ENCODE measurements at regions not wholly inside any gene's neighbourhood (a gene's known extent, or its start where the extent isn't known, plus 50 kb on each side); places are given as distances from the start of the nearest gene placed in this dataset.

DNA sequence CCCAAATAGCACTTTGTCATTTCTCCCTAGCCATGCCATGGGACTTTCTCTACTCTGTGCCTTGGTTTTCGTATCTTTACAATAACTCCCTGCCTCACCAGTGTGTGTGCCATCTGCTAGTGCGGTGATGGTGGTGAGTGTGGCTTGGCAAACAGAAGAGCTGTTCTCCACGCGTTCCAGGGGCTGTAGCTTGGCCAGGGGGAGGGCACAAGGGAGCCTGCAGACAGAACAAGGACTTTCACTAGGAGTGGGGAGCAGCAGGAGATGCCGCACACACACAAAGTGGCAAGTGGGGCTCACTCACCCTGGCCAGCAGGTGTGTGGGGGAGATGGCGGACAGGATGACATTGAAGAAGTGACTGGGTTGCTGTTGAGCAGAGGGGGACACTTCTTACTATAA, 196.9 kb downstream of the HAUS1 start:
- peaks cover 7% of the 10 kb centered on the region for H3K4me1 Mint-ChIP-seq (ENCODE audit: low read depth)
- DNase-seq = no peak
- H3K9me3 Mint-ChIP-seq = no peaks in the 10 kb centered on the region
- H3K4me3 Mint-ChIP-seq = no peak overlapping the region
- no peaks in the 10 kb centered on the region for H3K36me3 Mint-ChIP-seq (ENCODE audit: low read depth)
- no peak overlapping the region for H3K27ac Mint-ChIP-seq
- peaks cover 18% of the 10 kb centered on the region for H3K27me3 Mint-ChIP-seq

DNA sequence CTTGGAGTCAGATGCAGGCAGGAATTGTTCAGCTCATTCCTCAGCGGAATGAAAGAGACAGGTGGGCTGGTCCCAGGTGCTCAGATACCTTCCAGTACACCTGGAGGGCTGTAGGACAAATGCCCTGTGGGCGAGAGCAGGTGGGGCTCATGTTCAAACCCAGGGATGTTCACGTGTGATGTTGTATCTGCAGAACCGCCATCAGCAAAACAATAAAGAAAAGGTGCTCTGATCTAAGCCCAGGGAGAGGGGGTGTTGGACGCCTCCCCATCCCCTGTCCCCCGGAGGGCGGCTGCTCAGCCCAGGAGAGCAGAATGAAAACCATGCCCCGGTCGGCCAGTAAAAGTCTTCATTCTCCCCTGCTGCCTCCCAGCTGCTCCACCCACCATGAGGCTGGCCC, 197.4 kb downstream of the HAUS1 start:
- H3K27ac Mint-ChIP-seq = no peak overlapping the region
- peaks cover 7% of the 10 kb centered on the region for H3K4me1 Mint-ChIP-seq (ENCODE audit: low read depth)
- no peak overlapping the region for H3K4me3 Mint-ChIP-seq
- peaks cover 18% of the 10 kb centered on the region for H3K27me3 Mint-ChIP-seq
- peak; percentile 19 for DNase-seq
- no peaks in the 10 kb centered on the region for H3K36me3 Mint-ChIP-seq (ENCODE audit: low read depth)
- peaks cover 3% of the 10 kb centered on the region for H3K9me3 Mint-ChIP-seq

DNA sequence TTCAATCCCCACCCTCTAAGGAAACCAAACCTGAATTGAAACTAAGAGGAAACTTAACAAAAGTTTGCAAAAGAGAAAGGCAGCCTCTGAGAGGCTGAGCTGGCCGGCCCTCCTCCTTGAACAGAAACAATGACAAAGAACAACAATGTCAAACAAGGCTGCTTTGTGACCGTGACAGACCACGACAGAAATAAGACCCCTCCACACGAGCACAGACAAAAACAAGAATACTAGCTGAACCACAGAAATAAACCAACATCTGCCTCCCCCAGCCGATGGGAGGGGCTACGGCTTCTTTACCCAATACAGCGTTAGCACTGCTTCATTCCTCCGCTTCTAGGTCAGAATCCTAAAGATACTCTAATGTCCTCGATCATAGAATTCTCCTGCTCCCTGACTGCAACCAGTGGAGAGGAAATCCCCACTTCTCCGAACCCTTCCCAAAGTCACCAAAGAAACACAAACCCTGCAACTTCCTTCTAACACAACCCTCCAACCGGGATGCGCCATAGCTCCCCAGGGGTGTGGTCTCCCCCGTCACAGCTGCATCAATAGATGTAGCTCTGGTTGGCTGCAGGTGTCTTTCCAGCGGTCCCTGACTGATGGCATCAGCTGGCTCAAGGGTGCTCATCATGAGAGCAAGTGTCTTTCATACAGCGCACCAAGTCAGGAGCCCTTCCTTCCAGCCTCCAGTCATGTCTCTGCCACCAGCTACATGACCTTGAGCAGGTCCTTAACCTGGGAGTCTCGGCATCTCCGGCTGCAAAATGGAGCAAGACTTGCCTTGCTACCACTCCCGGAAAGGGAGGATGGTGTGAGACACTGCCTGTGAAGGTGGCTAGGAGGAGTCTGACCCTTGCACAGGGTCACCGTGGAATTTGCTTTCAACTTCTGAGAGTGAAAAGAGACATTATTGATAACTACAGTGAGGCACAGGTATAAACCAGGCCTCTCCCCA, 198.6 kb downstream of the HAUS1 start:
- Mint-ChIP-seq H3K36me3 (ENCODE audit: low read depth) (no peaks in the 10 kb centered on the region), H3K4me1 (ENCODE audit: low read depth) (peaks cover 6% of the 10 kb centered on the region), H3K9me3 (peaks cover 3% of the 10 kb centered on the region), H3K27me3 (peaks cover 18% of the 10 kb centered on the region), H3K4me3 (peak overlapping the region; percentile 34), H3K27ac (no peak overlapping the region)
- DNase-seq = no peak

DNA sequence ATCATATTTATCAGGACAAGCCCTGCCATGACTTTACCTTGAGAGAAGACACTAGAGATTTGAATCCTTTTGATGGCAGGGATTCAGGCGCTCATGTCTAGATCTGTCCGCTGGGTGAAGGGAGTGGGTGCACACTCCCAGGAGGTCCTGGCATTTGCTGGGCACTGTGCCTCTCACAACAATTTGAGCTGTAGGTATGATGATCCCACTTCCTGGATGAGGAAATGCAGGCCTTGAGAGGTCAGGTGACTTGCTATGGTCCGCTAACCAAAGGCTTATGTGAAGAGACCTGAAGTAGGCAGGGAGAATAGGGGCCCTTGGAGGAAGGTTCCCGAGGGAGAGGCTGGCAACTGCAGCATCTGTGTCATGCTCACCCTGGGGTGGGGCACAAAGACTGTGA, 206.1 kb downstream of the HAUS1 start:
- no peak for DNase-seq
- Mint-ChIP-seq H3K36me3 (ENCODE audit: low read depth) (no peaks in the 10 kb centered on the region), H3K27me3 (no peaks in the 10 kb centered on the region), H3K4me3 (no peak overlapping the region), H3K4me1 (ENCODE audit: low read depth) (no peaks in the 10 kb centered on the region), H3K27ac (no peak overlapping the region), H3K9me3 (peaks cover 3% of the 10 kb centered on the region)

DNA sequence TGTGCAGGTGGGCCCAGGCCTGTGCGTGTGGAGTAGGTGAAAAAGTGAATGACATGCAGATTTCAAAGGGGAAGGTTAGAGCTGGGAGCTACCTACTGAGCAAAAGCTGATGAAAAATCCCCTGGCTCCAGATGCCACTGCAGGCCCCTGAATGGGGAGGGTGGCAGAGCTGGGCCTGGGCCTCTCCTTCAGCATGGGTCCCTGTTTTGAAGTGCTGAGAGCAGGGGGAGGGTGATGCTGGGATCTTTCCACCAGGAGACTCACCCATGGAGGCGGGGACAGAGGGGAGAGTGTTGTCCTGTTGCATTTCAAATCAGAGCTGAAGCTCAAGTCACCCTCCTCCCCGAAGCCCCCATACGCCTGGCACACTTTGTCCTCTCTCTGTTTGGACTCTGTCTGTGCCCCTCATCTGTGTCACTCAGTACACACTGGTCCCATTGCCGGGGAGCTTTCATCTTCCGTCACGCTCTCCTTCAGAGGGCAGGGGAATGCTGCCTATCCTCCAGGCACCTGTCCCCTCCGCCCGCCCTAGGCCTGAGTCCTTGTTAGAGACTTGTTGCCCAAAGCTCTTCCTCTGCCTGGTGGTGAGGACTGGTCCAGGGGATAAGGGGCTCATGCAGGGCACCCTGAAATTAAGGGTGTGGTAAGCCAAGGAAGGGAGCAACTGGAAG, 206.6 kb downstream of the HAUS1 start:
- no peak overlapping the region for H3K4me3 Mint-ChIP-seq
- H3K27me3 Mint-ChIP-seq = no peaks in the 10 kb centered on the region
- H3K36me3 Mint-ChIP-seq (ENCODE audit: low read depth) = no peaks in the 10 kb centered on the region
- no peak overlapping the region for H3K27ac Mint-ChIP-seq
- H3K9me3 Mint-ChIP-seq = peaks cover 3% of the 10 kb centered on the region
- DNase-seq = no peak
- H3K4me1 Mint-ChIP-seq (ENCODE audit: low read depth) = no peaks in the 10 kb centered on the region

DNA sequence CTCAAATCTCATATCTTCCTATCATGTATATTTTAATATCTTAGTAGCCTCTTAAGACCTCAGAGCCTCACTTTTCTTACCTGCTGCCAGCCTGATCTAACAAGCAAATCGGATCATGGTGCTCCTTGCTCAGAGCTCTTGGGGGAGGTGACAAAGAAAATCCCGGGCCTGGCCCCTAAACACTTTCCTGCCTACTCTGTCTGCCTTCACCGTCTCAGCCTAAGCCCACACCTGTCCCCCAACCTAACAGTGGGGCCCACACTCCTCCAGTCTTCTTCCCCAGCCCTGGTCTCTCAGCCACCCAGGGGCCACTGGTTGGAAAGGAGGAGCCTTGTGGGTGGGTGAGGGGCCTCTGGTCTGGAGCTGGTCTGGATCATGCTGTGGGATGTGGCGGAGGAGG, 207.3 kb downstream of the HAUS1 start:
- Mint-ChIP-seq H3K4me1 (ENCODE audit: low read depth) (no peaks in the 10 kb centered on the region), H3K27ac (no peak overlapping the region)

DNA sequence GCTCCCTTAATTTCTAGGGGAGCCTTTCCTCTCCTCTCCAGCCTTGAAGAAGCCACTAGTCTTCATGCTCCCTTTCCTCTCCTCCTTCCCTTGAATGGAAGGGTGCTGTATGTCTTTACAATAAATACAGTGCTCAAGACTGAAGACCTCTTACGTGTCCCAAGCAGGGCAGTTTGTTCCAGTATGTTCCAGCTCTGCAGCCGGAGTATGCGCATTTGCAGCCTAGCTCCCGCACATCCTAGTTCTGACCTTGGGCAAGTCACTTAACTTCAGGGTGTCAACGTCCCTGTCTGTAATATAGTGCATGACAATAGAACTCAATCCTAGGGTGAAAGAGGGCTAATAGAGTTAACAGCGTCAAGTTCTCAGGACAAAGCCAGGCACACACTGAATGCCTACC, 208.0 kb downstream of the HAUS1 start:
- H3K4me3 Mint-ChIP-seq = no peak overlapping the region
- no peaks in the 10 kb centered on the region for H3K9me3 Mint-ChIP-seq
- H3K27ac Mint-ChIP-seq = no peak overlapping the region
- no peaks in the 10 kb centered on the region for H3K36me3 Mint-ChIP-seq (ENCODE audit: low read depth)
- no peaks in the 10 kb centered on the region for H3K4me1 Mint-ChIP-seq (ENCODE audit: low read depth)
- no peaks in the 10 kb centered on the region for H3K27me3 Mint-ChIP-seq
- no peak for DNase-seq

More for the DNA sequence above, 207.3 kb downstream of the HAUS1 start:
- Mint-ChIP-seq H3K27me3 (no peaks in the 10 kb centered on the region), H3K36me3 (ENCODE audit: low read depth) (no peaks in the 10 kb centered on the region), H3K4me3 (no peak overlapping the region), H3K9me3 (no peaks in the 10 kb centered on the region)
- DNase-seq = no peak

DNA sequence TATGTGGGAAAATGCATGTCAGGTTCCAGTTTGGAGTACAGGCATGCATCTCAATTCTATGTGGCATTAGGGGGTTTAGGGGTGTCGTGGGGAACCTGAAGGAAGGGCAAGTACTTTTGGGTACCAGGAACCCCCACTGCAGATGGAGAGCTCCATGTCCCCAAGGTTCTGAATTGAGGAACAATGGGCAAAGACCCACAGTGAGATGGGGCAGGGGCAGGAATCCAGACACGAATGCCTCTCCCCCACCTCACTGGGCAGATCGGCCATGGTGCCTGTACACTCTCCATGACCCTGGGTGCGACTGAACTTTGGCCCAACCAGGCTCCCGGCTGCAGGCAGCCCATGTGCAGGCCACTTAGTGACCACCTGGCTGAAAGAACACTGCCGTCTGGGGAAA, 209.3 kb downstream of the HAUS1 start:
- H3K4me1 Mint-ChIP-seq (ENCODE audit: low read depth) = no peaks in the 10 kb centered on the region
- H3K27ac Mint-ChIP-seq = no peak overlapping the region
- no peaks in the 10 kb centered on the region for H3K9me3 Mint-ChIP-seq
- no peak for DNase-seq
- H3K27me3 Mint-ChIP-seq = no peaks in the 10 kb centered on the region
- H3K4me3 Mint-ChIP-seq = no peak overlapping the region
- H3K36me3 Mint-ChIP-seq (ENCODE audit: low read depth) = no peaks in the 10 kb centered on the region

DNA sequence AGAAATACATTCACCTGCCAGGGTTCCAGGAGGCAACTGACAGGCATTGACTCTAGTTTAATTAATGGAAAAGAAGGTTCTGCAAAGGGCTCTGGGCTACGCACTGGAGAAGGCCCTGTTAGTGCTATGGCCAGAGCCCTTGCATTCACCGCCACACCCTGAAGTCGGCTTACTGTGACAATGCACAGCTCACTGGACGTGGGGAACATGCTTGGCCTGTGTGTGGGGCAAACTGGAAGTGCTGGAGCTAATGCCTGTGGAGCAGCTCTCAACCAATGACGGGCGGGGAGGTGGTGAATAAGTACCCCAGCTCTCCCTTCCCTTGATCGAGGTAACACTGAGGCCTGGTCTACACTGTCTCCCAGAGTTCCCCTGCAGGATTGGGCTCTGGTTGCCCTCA, 209.8 kb downstream of the HAUS1 start:
- no peaks in the 10 kb centered on the region for H3K4me1 Mint-ChIP-seq (ENCODE audit: low read depth)
- no peaks in the 10 kb centered on the region for H3K9me3 Mint-ChIP-seq
- no peaks in the 10 kb centered on the region for H3K27me3 Mint-ChIP-seq
- H3K27ac Mint-ChIP-seq = no peak overlapping the region
- DNase-seq = no peak
- no peaks in the 10 kb centered on the region for H3K36me3 Mint-ChIP-seq (ENCODE audit: low read depth)
- H3K4me3 Mint-ChIP-seq = no peak overlapping the region

DNA sequence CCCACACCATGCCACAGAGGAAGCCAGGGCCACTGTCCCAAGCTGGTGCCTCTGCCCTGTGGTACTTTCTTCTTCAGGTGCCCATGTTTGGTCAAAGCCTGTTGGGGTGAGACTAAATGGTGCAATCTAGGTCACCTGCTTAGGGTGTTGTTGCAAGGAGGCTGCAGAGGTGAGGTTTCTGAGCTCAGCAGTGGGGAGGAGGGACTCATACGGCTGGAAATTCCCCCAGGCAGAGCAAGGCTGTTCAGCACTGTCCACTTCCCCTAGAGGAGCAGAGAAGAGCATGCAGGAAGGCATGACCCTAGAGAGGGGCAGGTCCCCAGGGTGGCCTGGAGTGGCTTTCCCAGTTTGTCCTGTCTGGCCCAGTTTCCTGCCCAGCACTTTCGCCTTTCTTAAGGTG, 211.0 kb downstream of the HAUS1 start:
- H3K4me3 Mint-ChIP-seq = no peak overlapping the region
- H3K27ac Mint-ChIP-seq = no peak overlapping the region
- no peaks in the 10 kb centered on the region for H3K36me3 Mint-ChIP-seq (ENCODE audit: low read depth)
- H3K27me3 Mint-ChIP-seq = no peaks in the 10 kb centered on the region
- no peak for DNase-seq
- H3K4me1 Mint-ChIP-seq (ENCODE audit: low read depth) = no peaks in the 10 kb centered on the region
- no peaks in the 10 kb centered on the region for H3K9me3 Mint-ChIP-seq

DNA sequence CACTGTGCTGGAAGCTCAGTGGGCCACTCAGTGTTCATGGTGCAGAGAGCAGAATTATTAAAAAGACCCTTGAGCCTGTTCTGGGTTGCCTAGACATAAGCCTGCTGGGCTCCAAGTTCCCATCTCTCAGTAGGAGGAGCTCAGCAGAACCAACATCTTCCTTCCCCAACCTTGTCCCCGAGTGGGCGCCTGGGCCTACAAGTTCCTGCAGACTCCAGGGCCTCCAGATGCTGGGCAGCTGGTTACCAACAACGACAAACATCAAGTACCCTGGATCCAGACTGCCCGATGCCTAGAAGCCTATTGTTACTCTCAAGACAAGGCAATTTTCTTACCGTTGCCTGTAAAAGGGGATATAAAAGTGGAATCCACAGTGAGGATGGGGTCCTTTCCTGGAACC, 214.2 kb downstream of the HAUS1 start:
- Mint-ChIP-seq H3K36me3 (ENCODE audit: low read depth) (no peaks in the 10 kb centered on the region), H3K4me3 (no peak overlapping the region), H3K27me3 (no peaks in the 10 kb centered on the region), H3K4me1 (ENCODE audit: low read depth) (no peaks in the 10 kb centered on the region), H3K27ac (no peak overlapping the region), H3K9me3 (no peaks in the 10 kb centered on the region)
- no peak for DNase-seq

DNA sequence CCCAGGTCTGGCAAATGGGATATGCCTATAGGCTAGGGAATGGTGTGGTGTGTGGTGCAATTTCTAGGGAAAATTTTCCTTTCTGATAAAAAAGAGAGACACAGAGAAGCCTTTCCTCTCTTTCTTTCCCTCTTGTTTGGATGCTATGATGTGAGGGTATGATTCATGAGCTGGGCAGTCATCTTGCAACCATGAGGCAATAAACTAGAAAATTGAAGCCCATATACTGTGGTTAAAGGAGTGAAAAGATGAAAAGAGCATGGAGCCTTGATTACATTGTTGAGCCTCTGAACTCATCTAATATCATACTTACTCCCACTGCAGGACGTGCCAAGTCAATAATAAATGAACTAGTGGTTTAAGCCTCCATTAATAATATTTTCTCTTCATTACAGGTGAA, 215.6 kb downstream of the HAUS1 start:
- DNase-seq = no peak

DNA sequence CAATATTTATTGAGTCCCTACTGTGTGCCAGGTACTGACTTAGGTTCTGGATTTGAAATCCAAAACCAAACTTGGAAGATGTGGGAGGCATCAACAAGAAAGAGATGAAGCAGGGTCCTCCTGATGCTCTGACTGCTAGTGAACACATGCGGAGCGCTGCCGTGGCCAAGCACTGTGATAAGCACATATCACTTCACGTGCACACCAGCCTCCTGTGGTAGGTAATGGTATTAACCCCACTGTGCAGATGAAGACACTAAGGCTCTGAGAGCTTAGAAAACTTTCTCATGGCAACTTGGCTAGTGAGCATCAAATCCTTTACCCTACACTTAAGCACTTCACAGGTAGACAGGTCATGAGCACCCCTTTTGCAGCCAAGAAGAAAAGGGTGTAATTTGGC, 216.1 kb downstream of the HAUS1 start:
- Mint-ChIP-seq H3K4me1 (ENCODE audit: low read depth) (peaks cover 4% of the 10 kb centered on the region), H3K4me3 (no peak overlapping the region), H3K9me3 (no peaks in the 10 kb centered on the region), H3K27ac (no peak overlapping the region), H3K36me3 (ENCODE audit: low read depth) (no peaks in the 10 kb centered on the region), H3K27me3 (no peaks in the 10 kb centered on the region)
- DNase-seq = no peak

More for the DNA sequence above, 215.6 kb downstream of the HAUS1 start:
- Mint-ChIP-seq H3K27ac (no peak overlapping the region), H3K27me3 (no peaks in the 10 kb centered on the region), H3K4me1 (ENCODE audit: low read depth) (peaks cover 4% of the 10 kb centered on the region), H3K36me3 (ENCODE audit: low read depth) (no peaks in the 10 kb centered on the region), H3K9me3 (no peaks in the 10 kb centered on the region), H3K4me3 (no peak overlapping the region)

DNA sequence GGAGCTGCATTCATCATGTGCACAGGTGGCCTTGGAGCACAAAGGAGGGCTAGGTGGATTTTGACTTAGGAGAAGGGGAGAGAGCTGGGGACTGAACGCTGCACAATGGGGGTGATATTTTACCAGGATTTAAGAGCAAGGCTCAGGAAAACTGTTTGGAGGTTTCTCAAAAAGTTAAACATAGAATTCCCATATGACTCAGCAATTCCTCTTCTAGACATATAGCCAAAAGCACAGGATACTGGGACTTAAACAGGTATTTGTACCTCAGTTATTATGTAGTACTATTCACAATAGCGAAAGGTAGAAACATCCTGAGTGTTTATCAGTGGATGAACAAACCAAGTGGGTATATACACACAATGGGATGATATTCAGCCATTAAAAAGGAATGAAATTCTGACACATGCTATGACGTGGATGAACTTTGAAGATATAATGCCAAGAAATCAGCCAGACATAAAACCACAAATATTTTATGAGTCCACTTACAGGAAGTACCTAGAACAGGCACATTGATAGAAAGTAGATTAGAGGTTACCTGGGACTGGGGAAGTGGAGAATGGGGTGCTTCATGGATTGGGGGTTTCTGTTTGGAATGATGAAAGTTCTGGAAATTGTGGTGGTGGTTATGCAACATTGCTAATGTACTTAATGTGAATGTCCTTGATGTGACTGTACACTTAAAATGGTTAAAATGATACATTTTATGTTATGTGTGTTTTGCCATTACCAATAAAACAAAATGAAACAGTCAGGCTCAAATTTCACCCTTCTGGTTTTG, 216.9 kb downstream of the HAUS1 start:
- no peak for DNase-seq
- H3K27ac Mint-ChIP-seq = no peak overlapping the region
- no peaks in the 10 kb centered on the region for H3K36me3 Mint-ChIP-seq (ENCODE audit: low read depth)
- H3K4me1 Mint-ChIP-seq (ENCODE audit: low read depth) = peaks cover 4% of the 10 kb centered on the region
- no peaks in the 10 kb centered on the region for H3K27me3 Mint-ChIP-seq
- H3K4me3 Mint-ChIP-seq = no peak overlapping the region
- H3K9me3 Mint-ChIP-seq = no peaks in the 10 kb centered on the region
